Peyer's patch (tissue), 4 donors: ENCODE measurements at regions not wholly inside any gene's neighbourhood (a gene's known extent, or its start where the extent isn't known, plus 50 kb on each side); places are given as distances from the start of the nearest gene placed in this dataset.

ENCODE experiments used
- POLR2A ChIP-seq, 2 donors: fragments of 450-650 bp; IDR thresholded peaks; one replicate each; pipeline ENCODE4 v1.5.1; 2017; ENCODE audit warnings: antibody characterized with exemption in 2 of 2, mild to moderate bottlenecking in 2 of 2, moderate library complexity in 2 of 2
- TF ChIP-seq, protein P1 (sequence below), 6 experiments: fragments of 450-650 bp in 4 of 6; fragments of 200-600 bp in 2 of 6; sonication (generic) in 1 of 6; IDR thresholded peaks; one replicate each; pipeline ENCODE4 v1.5.1; 2017 to 2019; ENCODE audit warnings: antibody characterized with exemption in 6 of 6, mild to moderate bottlenecking in 3 of 6, moderate library complexity in 1 of 6

DNA sequence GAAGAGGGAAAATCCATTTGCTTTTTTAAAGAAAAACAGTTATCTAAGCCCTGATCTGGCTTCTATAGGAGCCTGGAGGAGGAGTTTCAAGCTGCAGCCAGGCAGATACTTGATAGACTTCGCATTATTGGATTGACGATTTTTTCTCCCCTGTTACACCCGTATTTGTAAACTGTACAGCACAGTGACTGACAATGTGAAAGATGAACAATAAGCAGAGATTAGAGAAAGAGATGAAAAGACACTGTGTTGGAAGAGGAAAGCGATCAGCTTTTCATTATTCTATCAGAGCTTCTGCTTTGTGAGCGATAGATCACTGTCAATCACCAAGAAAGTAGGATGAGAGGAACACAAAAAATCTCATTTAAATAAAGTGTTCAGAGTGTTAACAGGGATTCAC is 639.2 kb downstream of the TLL1 start:
- TF ChIP-seq, protein P1, sequence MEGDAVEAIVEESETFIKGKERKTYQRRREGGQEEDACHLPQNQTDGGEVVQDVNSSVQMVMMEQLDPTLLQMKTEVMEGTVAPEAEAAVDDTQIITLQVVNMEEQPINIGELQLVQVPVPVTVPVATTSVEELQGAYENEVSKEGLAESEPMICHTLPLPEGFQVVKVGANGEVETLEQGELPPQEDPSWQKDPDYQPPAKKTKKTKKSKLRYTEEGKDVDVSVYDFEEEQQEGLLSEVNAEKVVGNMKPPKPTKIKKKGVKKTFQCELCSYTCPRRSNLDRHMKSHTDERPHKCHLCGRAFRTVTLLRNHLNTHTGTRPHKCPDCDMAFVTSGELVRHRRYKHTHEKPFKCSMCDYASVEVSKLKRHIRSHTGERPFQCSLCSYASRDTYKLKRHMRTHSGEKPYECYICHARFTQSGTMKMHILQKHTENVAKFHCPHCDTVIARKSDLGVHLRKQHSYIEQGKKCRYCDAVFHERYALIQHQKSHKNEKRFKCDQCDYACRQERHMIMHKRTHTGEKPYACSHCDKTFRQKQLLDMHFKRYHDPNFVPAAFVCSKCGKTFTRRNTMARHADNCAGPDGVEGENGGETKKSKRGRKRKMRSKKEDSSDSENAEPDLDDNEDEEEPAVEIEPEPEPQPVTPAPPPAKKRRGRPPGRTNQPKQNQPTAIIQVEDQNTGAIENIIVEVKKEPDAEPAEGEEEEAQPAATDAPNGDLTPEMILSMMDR (IDR thresholded peaks at IDR 0.05): no peak
- TF ChIP-seq POLR2A (IDR thresholded peaks at IDR 0.05): no peak
